Right lobe of liver (tissue), 4 donors: ENCODE measurements at regions not wholly inside any gene's neighbourhood (a gene's known extent, or its start where the extent isn't known, plus 50 kb on each side); places are given as distances from the start of the nearest gene placed in this dataset.

ENCODE experiments used
- CTCF ChIP-seq, 4 donors: fragments of 200-600 bp in 3 of 4; fragments of 450-650 bp in 1 of 4; IDR thresholded peaks; one replicate each; pipeline versions ENCODE4 v1.5.1 to v1.8.0; 2016 to 2022; ENCODE audit warnings: antibody characterized with exemption in 4 of 4, mild to moderate bottlenecking in 2 of 4
- POLR2A ChIP-seq: fragments of 450-650 bp; IDR thresholded peaks from one replicate; pipeline ENCODE4 v1.6.1; 2017; ENCODE audit warnings: antibody characterized with exemption, mild to moderate bottlenecking
- donor health status: DM: no; HTN: no; CAD: no.
- donor health status: DM: no; HTN: no; CAD: no.
- donor health status: DM: no; HTN: yes; CAD: no.

- TF ChIP-seq CTCF (IDR thresholded peaks at IDR 0.05) (no peak), POLR2A (no peak)
These were observed 206.6 kb upstream of the PREP start for GRCh38 chr6:105609375-105609991.
